HepG2 (cell line): ENCODE measurements at regions not wholly inside any gene's neighbourhood (a gene's known extent, or its start where the extent isn't known, plus 50 kb on each side); places are given as distances from the start of the nearest gene placed in this dataset.

Experiments used
- ATAC-seq: fragments of 200-7000 bp; cut with Tn5 transposase; 3 replicates; pipeline ENCODE4 v1.9.1; 2020; ENCODE audit warnings: mild to moderate bottlenecking, moderate library complexity
- BruUV-seq: library from RNA; stranded (reverse); fragments of 400-500 nt; replicated peaks from 2 replicates; lab custom pipeline; 2021; lab: Mats Ljungman, UMichigan
- CTCF ChIA-PET: fragments of 300-600 bp; formaldehyde crosslinking; extraction: SDS; loops from one replicate; lab custom pipeline; 2021; ENCODE audit warnings: low total read pairs, inconsistent platforms, low intra/inter-chr PET ratio; lab: Yijun Ruan, JAX
- POLR2A ChIA-PET: fragments of 350-600 bp; sonication (Branson Sonifier 250); formaldehyde crosslinking; loops from one replicate; lab custom pipeline; 2020; ENCODE audit warnings: antibody characterized with exemption, inconsistent platforms; lab: Yijun Ruan, JAX
- DNase-seq: peaks from one replicate; pipeline ENCODE4 v3.0.0-alpha.2; 2015; ENCODE audit warnings: low spot score
- FAIRE-seq: peaks from 3 replicates; lab custom pipeline; 2011; peaks lifted over from hg19 to GRCh38; lab: Jason Lieb, UNC
- H2AFZ ChIP-seq: one replicate; pipeline ENCODE4 v1.6.1; 2011; ENCODE audit warnings: low read length, inconsistent platforms
- H3K27ac ChIP-seq: fragments of 300-600 bp; 3 replicates; pipeline ENCODE4 v1.8.0; 2011; ENCODE audit warnings: mixed run types, mild to moderate bottlenecking, mixed read lengths, low read length, inconsistent platforms; ENCODE audit not compliant: insufficient read depth; ENCODE audit errors: extremely low read length
- H3K27me3 ChIP-seq, 2 experiments: fragments of 200-600 bp in 1 of 2; 2 replicates in 1 of 2; 3 replicates in 1 of 2; pipeline versions ENCODE4 v1.6.0 to v1.8.0; 2011; ENCODE audit warnings: low read length in 2 of 2, mild to moderate bottlenecking in 2 of 2, moderate library complexity in 2 of 2, inconsistent platforms in 1 of 2; ENCODE audit not compliant: insufficient read depth in 2 of 2, control insufficient read depth in 1 of 2
- H3K36me3 ChIP-seq, 2 experiments: fragments of 200-600 bp in 1 of 2; replicated peaks in 1 of 2; 2 replicates in 1 of 2; 3 replicates in 1 of 2; pipeline versions ENCODE4 v1.5.1 to v1.8.0; 2011; ENCODE audit warnings: low read length in 2 of 2, inconsistent platforms in 1 of 2; ENCODE audit not compliant: insufficient read depth in 2 of 2, control insufficient read depth in 1 of 2
- H3K4me1 ChIP-seq: 2 replicates; pipeline ENCODE4 v1.5.1; 2012; ENCODE audit warnings: low read length, inconsistent platforms; ENCODE audit not compliant: insufficient read depth
- H3K4me2 ChIP-seq: 2 replicates; pipeline ENCODE4 v1.6.0; 2011; ENCODE audit warnings: low read depth, low read length, inconsistent platforms
- H3K4me3 ChIP-seq, 3 experiments: fragments of 200-600 bp in 1 of 3; sonication (generic), shearing (Covaris generic) in 1 of 3; replicated peaks in 1 of 3; 2 replicates each; pipeline ENCODE4 v1.5.1; 2011 to 2016; ENCODE audit warnings: low read length in 3 of 3, inconsistent platforms in 2 of 3, low read depth in 2 of 3, mild to moderate bottlenecking in 2 of 3, control low read depth in 1 of 3, mixed read lengths in 1 of 3; ENCODE audit not compliant: insufficient read depth in 1 of 3
- H3K79me2 ChIP-seq: one replicate; pipeline ENCODE4 v1.6.1; 2011; ENCODE audit warnings: low read length, inconsistent platforms; ENCODE audit not compliant: insufficient read depth
- H3K9ac ChIP-seq: 2 replicates; pipeline ENCODE4 v1.6.0; 2011; ENCODE audit warnings: mild to moderate bottlenecking, low read depth, low read length, inconsistent platforms; ENCODE audit not compliant: insufficient read depth
- H3K9me3 ChIP-seq: 2 replicates; pipeline ENCODE4 v1.5.1; 2012; ENCODE audit warnings: mild to moderate bottlenecking, low read length
- H4K20me1 ChIP-seq: 2 replicates; pipeline ENCODE4 v1.6.0; 2011; ENCODE audit warnings: inconsistent platforms, mild to moderate bottlenecking, low read length, moderate library complexity; ENCODE audit not compliant: insufficient read depth
- GZF1 ChIP-seq: sonication (generic); formaldehyde crosslinking; IDR thresholded peaks from 2 replicates; pipeline ENCODE4 v1.5.1; 2020; ENCODE audit warnings: mild to moderate bottlenecking, missing genetic modification reagents
- HINFP ChIP-seq: sonication (generic); formaldehyde crosslinking; IDR thresholded peaks from 2 replicates; pipeline ENCODE4 v1.4.0; 2020; ENCODE audit warnings: low read depth, mild to moderate bottlenecking, missing genetic modification reagents
- MAF1 ChIP-seq: sonication (generic); formaldehyde crosslinking; IDR thresholded peaks from 2 replicates; pipeline ENCODE4 v1.5.0; 2020; ENCODE audit warnings: missing genetic modification reagents, borderline replicate concordance
- ONECUT2 ChIP-seq: sonication (generic); formaldehyde crosslinking; IDR thresholded peaks from 2 replicates; pipeline ENCODE4 v1.4.0; 2020; ENCODE audit warnings: missing genetic modification reagents
- PLSCR1 ChIP-seq: sonication (generic); formaldehyde crosslinking; IDR thresholded peaks from 2 replicates; pipeline ENCODE4 v1.5.0; 2020; ENCODE audit warnings: missing genetic modification reagents, mild to moderate bottlenecking, borderline replicate concordance
- ZNF670 ChIP-seq: sonication (generic); formaldehyde crosslinking; IDR thresholded peaks from 2 replicates; pipeline ENCODE4 v1.8.0; 2022; ENCODE audit warnings: mild to moderate bottlenecking, missing genetic modification reagents, borderline replicate concordance
- ZNF788 ChIP-seq: sonication (generic); formaldehyde crosslinking; IDR thresholded peaks from 2 replicates; pipeline ENCODE4 v1.5.0; 2020; ENCODE audit warnings: mild to moderate bottlenecking, missing genetic modification reagents, borderline replicate concordance
- ZSCAN31 ChIP-seq: sonication (generic); formaldehyde crosslinking; IDR thresholded peaks from 2 replicates; pipeline ENCODE4 v1.5.0; 2020; ENCODE audit warnings: low read depth, mild to moderate bottlenecking, missing genetic modification reagents
- in situ Hi-C: cut with HindIII; loops from 2 replicates; pipeline ENCODE4 v1.10.0; 2017; ENCODE audit warnings: low pct_unique_long_range_greater_than_20kb; ENCODE audit not compliant: extremely low pct_ligation_motif_present
- intact Hi-C: fragments of 100-400 bp; cut with micrococcal nuclease; formaldehyde crosslinking; loops from one replicate; pipeline ENCODE4 v1.10.0; 2022; ENCODE audit not compliant: unreplicated experiment

- Histone ChIP-seq H3K4me3 (no peak overlapping the region), H2AFZ (no peak overlapping the region), H3K27ac (no peak overlapping the region), H3K27me3 (no peaks in the 10 kb centered on the region; a peak in 1 of 5 replicates), H3K4me2 (no peak overlapping the region), H4K20me1 (no peaks in the 10 kb centered on the region), H3K9ac (no peak overlapping the region), H3K79me2 (no peaks in the 10 kb centered on the region), H3K4me1 (no peaks in the 10 kb centered on the region), H3K36me3 (no peaks in the 10 kb centered on the region), H3K9me3 (no peaks in the 10 kb centered on the region)
- TF ChIP-seq ZNF670 (CRISPR knock-in tag), result no peak
- no peak for TF ChIP-seq ONECUT2 (CRISPR knock-in tag)
- TF ChIP-seq ZNF788 (CRISPR knock-in tag), result no peak
- TF ChIP-seq ZSCAN31 (CRISPR knock-in tag), result no peak
- no peak for TF ChIP-seq MAF1 (CRISPR knock-in tag)
- no peak for TF ChIP-seq HINFP
- TF ChIP-seq GZF1, result no peak
- TF ChIP-seq PLSCR1, result no peak
- DNase-seq, result no peak
- ChIA-PET POLR2A (no interaction called here), CTCF (no interaction called here)
- no peak for FAIRE-seq
- intact Hi-C loops (no loop called here), in situ Hi-C loops (no loop called here)
- ATAC-seq, result no peak
- BruUV-seq, result no TSS peak
Measured at GRCh38 chr5:136439367-136439766, 74.0 kb upstream of the TRPC7 start.
